Smooth muscle cell (in vitro differentiated cells): ENCODE measurements at regions not wholly inside any gene's neighbourhood (a gene's known extent, or its start where the extent isn't known, plus 50 kb on each side); places are given as distances from the start of the nearest gene placed in this dataset.
"Not testable (repeated sequence)": the region's sequence is repeated elsewhere in the genome, so short reads cannot be mapped to it uniquely, and the experiment has no call there.

Source experiments
- DNase-seq: peaks from one replicate; lab custom pipeline; 2025; ENCODE audit not compliant: unreplicated experiment; lab: John Stamatoyannopoulos, UW
- H2AFZ ChIP-seq: fragments of 200-600 bp; sonication (generic); 2 replicates; pipeline ENCODE4 v1.6.0; 2016; ENCODE audit warnings: antibody characterized with exemption, low read depth, mild to moderate bottlenecking
- H3F3A ChIP-seq: fragments of 200-600 bp; sonication (generic); 2 replicates; pipeline ENCODE4 v1.6.0; 2017; ENCODE audit warnings: antibody characterized with exemption, low read depth
- H3K27ac ChIP-seq: fragments of 200-600 bp; sonication (generic); 2 replicates; pipeline ENCODE4 v1.5.1; 2016; ENCODE audit warnings: low read depth, mild to moderate bottlenecking
- H3K27me3 ChIP-seq: fragments of 200-600 bp; sonication (generic); 2 replicates; pipeline ENCODE4 v1.6.1; 2016; ENCODE audit warnings: low read depth, mild to moderate bottlenecking
- H3K36me3 ChIP-seq: fragments of 200-600 bp; sonication (generic); 2 replicates; pipeline ENCODE4 v1.5.1; 2016; ENCODE audit warnings: low read depth
- H3K4me1 ChIP-seq: fragments of 200-600 bp; sonication (generic); 2 replicates; pipeline ENCODE4 v1.5.1; 2016; ENCODE audit warnings: low read depth
- H3K4me2 ChIP-seq: fragments of 200-600 bp; sonication (generic); 2 replicates; pipeline ENCODE4 v1.6.0; 2016; ENCODE audit warnings: mild to moderate bottlenecking
- H3K4me3 ChIP-seq: fragments of 200-600 bp; sonication (generic); 2 replicates; pipeline ENCODE4 v1.5.1; 2016; ENCODE audit warnings: mild to moderate bottlenecking
- H3K79me2 ChIP-seq: fragments of 200-600 bp; sonication (generic); 2 replicates; pipeline ENCODE4 v1.6.0; 2016; ENCODE audit warnings: low read depth, mild to moderate bottlenecking
- H3K9ac ChIP-seq: fragments of 200-600 bp; sonication (generic); 2 replicates; pipeline ENCODE4 v1.6.0; 2016; ENCODE audit warnings: low read depth
- H3K9me3 ChIP-seq: fragments of 200-600 bp; sonication (generic); replicated peaks from 2 replicates; pipeline ENCODE4 v1.5.1; 2016; ENCODE audit warnings: low read depth
- H4K20me1 ChIP-seq: fragments of 200-600 bp; sonication (generic); 2 replicates; pipeline ENCODE4 v1.6.0; 2016; ENCODE audit warnings: low read depth
- CTCF ChIP-seq: fragments of 200-600 bp; sonication (generic); IDR thresholded peaks from 2 replicates; pipeline ENCODE4 v1.5.1; 2017; ENCODE audit warnings: borderline replicate concordance, mild to moderate bottlenecking, antibody characterized with exemption; ENCODE audit not compliant: insufficient read depth, poor library complexity, severe bottlenecking
- WGBS: methylation state at CpG from one replicate; pipeline ENCODE4 v1.1.7; 2016; ENCODE audit warnings: low lambda C conversion rate; 5-methylcytosine and 5-hydroxymethylcytosine counted together

DNA sequence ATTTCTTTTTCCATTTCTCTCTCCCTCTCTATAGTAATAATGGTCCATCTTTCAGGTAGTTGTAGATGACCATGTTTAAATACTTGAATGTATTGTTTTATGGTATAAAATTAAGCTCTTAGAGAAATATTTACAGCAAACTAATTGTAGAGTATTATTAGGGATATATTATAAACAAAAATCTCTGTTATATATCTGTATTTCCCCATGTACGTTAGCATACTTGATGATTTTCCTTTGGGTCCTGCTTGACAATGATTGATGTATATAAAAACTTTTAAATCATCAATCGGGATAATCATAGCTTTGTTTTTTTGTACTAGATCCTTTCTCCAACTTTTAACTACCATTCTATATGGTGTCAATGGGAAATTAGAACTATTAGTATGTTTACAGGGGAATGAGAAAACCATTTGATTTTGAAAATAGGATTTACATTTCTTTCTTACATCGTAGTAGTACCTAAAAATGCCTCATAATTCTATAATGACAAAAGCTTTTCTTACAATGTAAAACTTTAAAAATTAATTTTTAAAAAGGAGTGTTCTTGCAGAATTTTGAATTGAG lies 117.5 kb upstream of the CDK13 start:
- Histone ChIP-seq H3K79me2 (no peaks in the 10 kb centered on the region), H3K4me3 (peak overlapping the region; percentile 50), H3K36me3 (no peaks in the 10 kb centered on the region), H3K4me2 (peak overlapping the region; percentile 83), H3K27me3 (peaks cover 78% of the 10 kb centered on the region), H3F3A (no peaks in the 10 kb centered on the region), H3K9ac (no peak overlapping the region), H3K4me1 (no peaks in the 10 kb centered on the region), H3K9me3 (no peaks in the 10 kb centered on the region), H2AFZ (no peak overlapping the region), H4K20me1 (no peaks in the 10 kb centered on the region), H3K27ac (no peak overlapping the region)
- DNase-seq: no peak
- no peak for TF ChIP-seq CTCF
- 72% methylated on average over 3 of the region's 3 CpGs for WGBS

DNA sequence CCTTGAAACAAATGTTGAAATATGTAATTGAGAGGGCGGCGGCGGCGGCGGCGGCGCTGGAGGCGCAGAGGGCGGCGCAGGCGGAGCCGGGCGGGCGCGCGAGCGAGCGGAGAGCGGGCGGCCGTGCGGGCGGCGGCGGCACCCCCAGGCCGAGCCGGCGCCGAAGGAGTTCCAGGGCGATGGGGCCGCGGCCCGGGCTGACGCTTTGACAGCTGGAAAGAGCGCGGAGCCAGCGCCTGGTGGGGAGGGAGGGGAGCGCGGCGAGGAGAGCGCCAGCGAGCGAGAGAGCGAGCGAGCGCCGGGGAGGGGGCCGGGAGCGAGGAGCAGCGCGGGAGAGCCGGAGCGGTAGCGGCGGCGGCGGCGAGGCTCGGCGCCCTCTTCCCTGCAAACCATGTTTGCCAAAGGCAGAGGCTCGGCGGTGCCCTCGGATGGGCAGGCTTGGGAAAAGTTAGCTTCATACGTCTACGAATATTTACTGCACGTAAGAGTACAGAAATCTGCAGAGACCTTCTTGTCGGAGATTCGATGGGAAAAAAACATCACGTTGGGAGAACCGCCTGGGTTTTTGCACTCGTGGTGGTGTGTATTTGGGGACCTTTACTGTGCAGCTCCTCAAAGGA lies 116.8 kb upstream of the CDK13 start:
- peak overlapping the region; percentile 38 for H2AFZ ChIP-seq
- H3K79me2 ChIP-seq, H3K27ac ChIP-seq, H3K9ac ChIP-seq, H3K4me1 ChIP-seq, H4K20me1 ChIP-seq, H3K36me3 ChIP-seq, H3F3A ChIP-seq, H3K9me3 ChIP-seq: not testable (repeated sequence)
- H3K27me3 ChIP-seq: peaks cover 79% of the 10 kb centered on the region
- H3K4me3 ChIP-seq: peak overlapping the region; percentile 50
- H3K4me2 ChIP-seq: peak overlapping the region; percentile 83
- DNase-seq: peak; percentile 10
- WGBS: 3% methylated on average over 50 of the region's 71 CpGs

GRCh38 chr7:39833865-39834634 lies 116.0 kb upstream of the CDK13 start:
- peak overlapping the region; percentile 38 for H2AFZ ChIP-seq
- peak overlapping the region; percentile 50 for H3K4me3 ChIP-seq
- H3F3A ChIP-seq, H3K4me1 ChIP-seq, DNase-seq, H3K9ac ChIP-seq, H3K9me3 ChIP-seq, H3K27ac ChIP-seq, H3K36me3 ChIP-seq, H4K20me1 ChIP-seq, H3K79me2 ChIP-seq: not testable (repeated sequence)
- peak overlapping the region; percentile 83 for H3K4me2 ChIP-seq
- 15% methylated on average over 36 of the region's 36 CpGs for WGBS
- peaks cover 71% of the 10 kb centered on the region for H3K27me3 ChIP-seq

DNA sequence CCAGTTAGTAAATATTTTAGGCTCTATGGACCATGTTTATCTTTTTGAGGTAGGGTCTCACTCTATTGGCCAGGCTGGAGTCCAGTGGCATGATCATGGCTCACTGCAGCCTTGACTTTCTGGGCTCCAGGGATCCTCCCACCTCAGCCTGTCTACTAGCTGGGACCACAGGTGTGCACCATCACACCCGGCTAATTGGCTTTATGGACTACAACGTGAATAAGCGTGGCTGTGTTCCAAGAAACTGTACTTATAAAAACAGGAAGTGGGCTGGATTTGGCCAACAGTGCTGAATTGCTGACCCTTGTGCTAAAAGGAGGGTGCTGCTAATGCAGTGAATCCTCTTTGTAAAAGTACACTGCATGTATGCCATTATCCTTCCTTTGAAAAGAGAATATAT lies 111.7 kb upstream of the CDK13 start:
- Histone ChIP-seq H3K36me3 (no peaks in the 10 kb centered on the region), H3K79me2 (no peaks in the 10 kb centered on the region), H3K4me1 (no peaks in the 10 kb centered on the region), H2AFZ (no peak overlapping the region), H3K9ac (no peak overlapping the region), H3F3A (no peaks in the 10 kb centered on the region), H3K4me2 (no peak overlapping the region), H3K27ac (no peak overlapping the region), H3K9me3 (no peaks in the 10 kb centered on the region), H3K4me3 (no peak overlapping the region), H4K20me1 (no peaks in the 10 kb centered on the region), H3K27me3 (peaks cover 61% of the 10 kb centered on the region)
- 65% methylated on average over 3 of the region's 3 CpGs for WGBS
- DNase-seq: no peak
- no peak for TF ChIP-seq CTCF
